ENCODE measurements at regions not wholly inside any gene's neighbourhood (a gene's known extent, or its start where the extent isn't known, plus 50 kb on each side); places are given as distances from the start of the nearest gene placed in this dataset.

DNA sequence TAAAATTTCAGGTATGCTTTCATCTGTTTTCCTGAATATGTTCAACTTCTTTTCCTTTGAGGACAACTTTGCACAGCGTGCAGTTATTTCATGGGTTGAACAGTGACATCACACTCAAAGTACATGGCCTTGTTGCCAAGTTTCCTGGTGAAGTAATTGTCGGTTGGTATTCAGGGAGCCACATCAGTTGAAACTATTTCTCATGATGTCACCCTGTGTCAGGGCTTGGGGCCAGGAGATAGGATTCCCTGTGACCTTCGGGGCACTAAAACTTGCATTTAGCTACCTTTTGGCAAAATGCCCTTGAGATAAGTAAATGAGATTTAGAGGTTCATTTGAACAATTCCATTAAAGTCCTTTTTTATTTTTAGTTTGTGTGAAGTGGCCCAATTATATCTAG lies 383.9 kb downstream of the SH3GL2 start:
- no peak overlapping the region for H3K27ac ChIP-seq (ENCODE audit: low read length)
- no peak overlapping the region for H3K4me2 ChIP-seq (ENCODE audit: low read length)
- H3K27me3 ChIP-seq (ENCODE audit: low read depth, low read length): no peaks in the 10 kb centered on the region
- H3K4me3 ChIP-seq (ENCODE audit: low read length): no peak overlapping the region
- no peak for TF ChIP-seq EZH2phosphoT487 (IDR thresholded peaks at IDR 0.05; ENCODE audit: low read depth)
- TF ChIP-seq, protein P1, sequence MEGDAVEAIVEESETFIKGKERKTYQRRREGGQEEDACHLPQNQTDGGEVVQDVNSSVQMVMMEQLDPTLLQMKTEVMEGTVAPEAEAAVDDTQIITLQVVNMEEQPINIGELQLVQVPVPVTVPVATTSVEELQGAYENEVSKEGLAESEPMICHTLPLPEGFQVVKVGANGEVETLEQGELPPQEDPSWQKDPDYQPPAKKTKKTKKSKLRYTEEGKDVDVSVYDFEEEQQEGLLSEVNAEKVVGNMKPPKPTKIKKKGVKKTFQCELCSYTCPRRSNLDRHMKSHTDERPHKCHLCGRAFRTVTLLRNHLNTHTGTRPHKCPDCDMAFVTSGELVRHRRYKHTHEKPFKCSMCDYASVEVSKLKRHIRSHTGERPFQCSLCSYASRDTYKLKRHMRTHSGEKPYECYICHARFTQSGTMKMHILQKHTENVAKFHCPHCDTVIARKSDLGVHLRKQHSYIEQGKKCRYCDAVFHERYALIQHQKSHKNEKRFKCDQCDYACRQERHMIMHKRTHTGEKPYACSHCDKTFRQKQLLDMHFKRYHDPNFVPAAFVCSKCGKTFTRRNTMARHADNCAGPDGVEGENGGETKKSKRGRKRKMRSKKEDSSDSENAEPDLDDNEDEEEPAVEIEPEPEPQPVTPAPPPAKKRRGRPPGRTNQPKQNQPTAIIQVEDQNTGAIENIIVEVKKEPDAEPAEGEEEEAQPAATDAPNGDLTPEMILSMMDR (IDR thresholded peaks at IDR 0.05; ENCODE audit: low read depth, low read length): no peak
- H3K79me2 ChIP-seq (ENCODE audit: low read length): no peaks in the 10 kb centered on the region
- H2AFZ ChIP-seq (ENCODE audit: low read depth, low read length): no peak overlapping the region
- no peaks in the 10 kb centered on the region for H3K4me1 ChIP-seq (ENCODE audit: low read length)
- no peaks in the 10 kb centered on the region for H3K9me3 ChIP-seq (ENCODE audit: insufficient read depth, low read length)
- no peak overlapping the region for H3K9ac ChIP-seq (ENCODE audit: low read length)
- no peaks in the 10 kb centered on the region for H4K20me1 ChIP-seq (ENCODE audit: insufficient read depth, low read length)
- H3K36me3 ChIP-seq (replicated peaks; ENCODE audit: low read depth, low read length): no peaks in the 10 kb centered on the region

DNA sequence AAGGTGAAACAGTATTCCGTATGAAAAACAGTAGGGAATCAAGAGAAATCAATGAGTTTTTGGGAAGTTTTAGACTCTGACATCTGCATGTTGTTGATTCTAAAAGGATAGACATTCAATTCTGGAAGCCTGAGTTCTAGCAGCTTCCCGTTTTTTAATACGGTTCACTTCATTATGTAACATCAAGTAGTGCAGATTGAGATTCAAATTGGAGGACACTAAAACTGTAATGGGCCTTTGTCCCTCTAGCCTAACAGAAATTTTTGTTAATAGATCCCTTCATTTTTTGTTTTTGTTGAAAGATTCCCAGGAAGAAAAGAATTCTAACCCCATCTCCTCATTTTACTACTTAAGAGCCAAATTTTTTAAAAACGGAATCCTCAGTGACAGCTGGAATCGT lies 384.6 kb downstream of the SH3GL2 start:
- no peak overlapping the region for H3K4me2 ChIP-seq (ENCODE audit: low read length)
- H3K27ac ChIP-seq (ENCODE audit: low read length): no peak overlapping the region
- no peaks in the 10 kb centered on the region for H3K79me2 ChIP-seq (ENCODE audit: low read length)
- no peak overlapping the region for H2AFZ ChIP-seq (ENCODE audit: low read depth, low read length)
- TF ChIP-seq, protein P1 (IDR thresholded peaks at IDR 0.05; ENCODE audit: low read depth, low read length): no peak
- no peak for TF ChIP-seq EZH2phosphoT487 (IDR thresholded peaks at IDR 0.05; ENCODE audit: low read depth)
- H3K27me3 ChIP-seq (ENCODE audit: low read depth, low read length): no peaks in the 10 kb centered on the region
- no peaks in the 10 kb centered on the region for H4K20me1 ChIP-seq (ENCODE audit: insufficient read depth, low read length)
- H3K4me3 ChIP-seq (ENCODE audit: low read length): no peak overlapping the region
- H3K9me3 ChIP-seq (ENCODE audit: insufficient read depth, low read length): no peaks in the 10 kb centered on the region
- H3K9ac ChIP-seq (ENCODE audit: low read length): no peak overlapping the region
- H3K4me1 ChIP-seq (ENCODE audit: low read length): no peaks in the 10 kb centered on the region
- H3K36me3 ChIP-seq (replicated peaks; ENCODE audit: low read depth, low read length): no peaks in the 10 kb centered on the region

DNA sequence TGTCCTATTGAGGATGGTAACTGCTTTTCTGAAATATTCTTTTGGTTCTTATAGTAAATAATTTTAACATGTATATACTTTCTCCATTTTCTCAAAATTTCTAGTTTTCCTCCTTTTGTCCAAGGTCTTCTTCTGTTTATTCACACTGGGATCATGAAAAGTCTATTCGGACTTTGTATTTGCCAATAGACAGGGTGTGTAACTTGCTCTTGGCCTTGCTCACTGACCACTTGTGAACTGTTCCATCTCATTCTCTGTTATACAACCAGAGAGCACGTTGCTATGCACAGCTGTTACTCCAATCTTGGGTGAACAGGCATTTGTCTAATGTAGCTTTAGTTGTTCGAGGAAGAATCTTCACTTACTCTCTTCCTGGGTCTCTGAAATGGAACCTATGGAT lies 388.9 kb downstream of the SH3GL2 start:
- H3K4me1 ChIP-seq (ENCODE audit: low read length): no peaks in the 10 kb centered on the region
- no peaks in the 10 kb centered on the region for H4K20me1 ChIP-seq (ENCODE audit: insufficient read depth, low read length)
- H3K79me2 ChIP-seq (ENCODE audit: low read length): no peaks in the 10 kb centered on the region
- H3K27ac ChIP-seq (ENCODE audit: low read length): no peak overlapping the region
- H3K9ac ChIP-seq (ENCODE audit: low read length): no peak overlapping the region
- H3K4me3 ChIP-seq (ENCODE audit: low read length): no peak overlapping the region
- no peaks in the 10 kb centered on the region for H3K27me3 ChIP-seq (ENCODE audit: low read depth, low read length)
- H3K36me3 ChIP-seq (replicated peaks; ENCODE audit: low read depth, low read length): no peaks in the 10 kb centered on the region
- no peaks in the 10 kb centered on the region for H3K9me3 ChIP-seq (ENCODE audit: insufficient read depth, low read length)
- no peak overlapping the region for H3K4me2 ChIP-seq (ENCODE audit: low read length)
- TF ChIP-seq EZH2phosphoT487 (IDR thresholded peaks at IDR 0.05; ENCODE audit: low read depth): no peak
- TF ChIP-seq, protein P1 (IDR thresholded peaks at IDR 0.05; ENCODE audit: low read depth, low read length): no peak
- H2AFZ ChIP-seq (ENCODE audit: low read depth, low read length): no peak overlapping the region

DNA sequence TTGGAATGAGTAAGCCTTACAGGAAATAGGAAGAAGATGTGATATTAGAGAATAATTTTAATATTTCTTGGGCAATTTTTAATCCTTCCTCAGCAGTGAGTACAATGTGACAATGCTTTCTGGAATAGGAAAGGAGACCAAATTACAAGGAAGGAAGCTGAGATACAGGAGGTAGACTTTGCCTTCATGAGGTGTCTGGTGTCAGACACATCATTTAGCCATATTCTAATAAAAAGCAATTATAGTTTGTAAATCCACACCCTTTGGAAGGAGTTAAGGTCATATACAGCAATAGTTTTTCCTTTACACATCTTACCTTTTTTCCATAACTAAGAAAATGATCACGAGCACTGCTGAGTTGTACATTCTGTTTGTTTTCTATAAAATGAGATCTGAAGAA lies 390.4 kb downstream of the SH3GL2 start:
- H3K36me3 ChIP-seq (replicated peaks; ENCODE audit: low read depth, low read length): no peaks in the 10 kb centered on the region
- H3K27ac ChIP-seq (ENCODE audit: low read length): no peak overlapping the region
- H3K27me3 ChIP-seq (ENCODE audit: low read depth, low read length): no peaks in the 10 kb centered on the region
- no peak overlapping the region for H3K4me2 ChIP-seq (ENCODE audit: low read length)
- no peaks in the 10 kb centered on the region for H4K20me1 ChIP-seq (ENCODE audit: insufficient read depth, low read length)
- H3K9me3 ChIP-seq (ENCODE audit: insufficient read depth, low read length): no peaks in the 10 kb centered on the region
- no peaks in the 10 kb centered on the region for H3K4me1 ChIP-seq (ENCODE audit: low read length)
- no peak for TF ChIP-seq EZH2phosphoT487 (IDR thresholded peaks at IDR 0.05; ENCODE audit: low read depth)
- TF ChIP-seq, protein P1 (IDR thresholded peaks at IDR 0.05; ENCODE audit: low read depth, low read length): no peak
- no peak overlapping the region for H3K4me3 ChIP-seq (ENCODE audit: low read length)
- no peaks in the 10 kb centered on the region for H3K79me2 ChIP-seq (ENCODE audit: low read length)
- no peak overlapping the region for H2AFZ ChIP-seq (ENCODE audit: low read depth, low read length)
- H3K9ac ChIP-seq (ENCODE audit: low read length): no peak overlapping the region
